ENCODE measurements at regions not wholly inside any gene's neighbourhood (a gene's known extent, or its start where the extent isn't known, plus 50 kb on each side); places are given as distances from the start of the nearest gene placed in this dataset.

GRCh38 chr2:83517727-83518368 is 941.2 kb downstream of the SUCLG1 start:
- no peak for DNase-seq

- DNase-seq: no peak
Observed at GRCh38 chr2:83516503-83516902, 942.6 kb downstream of the SUCLG1 start.

- no peak for DNase-seq
Observed at GRCh38 chr2:83487451-83487850, 971.6 kb downstream of the SUCLG1 start.

GRCh38 chr2:83481436-83481835 is 977.6 kb downstream of the SUCLG1 start:
- DNase-seq: no peak

- DNase-seq: no peak
Observed at GRCh38 chr2:83478037-83478436, 981.0 kb downstream of the SUCLG1 start.

- DNase-seq: no peak
Observed at GRCh38 chr2:83475371-83475770, 983.7 kb downstream of the SUCLG1 start.

GRCh38 chr2:83471655-83472054 is 987.4 kb downstream of the SUCLG1 start:
- no peak for DNase-seq

GRCh38 chr2:83470928-83471327 is 988.2 kb downstream of the SUCLG1 start:
- no peak for DNase-seq

GRCh38 chr2:83464444-83464843 is 994.6 kb downstream of the SUCLG1 start:
- DNase-seq: no peak

GRCh38 chr2:83462881-83463280 is 996.2 kb downstream of the SUCLG1 start:
- no peak for DNase-seq

- DNase-seq: no peak
Observed at GRCh38 chr2:83461135-83461534, 997.9 kb downstream of the SUCLG1 start.

- DNase-seq: no peak
Observed at GRCh38 chr2:83459456-83459855, 999.6 kb downstream of the SUCLG1 start.

- no peak for DNase-seq
Observed at GRCh38 chr2:83435989-83436388, 1023.1 kb downstream of the SUCLG1 start.

GRCh38 chr2:83420993-83421392 is 1038.1 kb downstream of the SUCLG1 start:
- DNase-seq: no peak

GRCh38 chr2:83394134-83394904 is 1064.8 kb downstream of the SUCLG1 start:
- DNase-seq: no peak

GRCh38 chr2:83388804-83389203 is 1070.3 kb downstream of the SUCLG1 start:
- peak in 1 of 3 donors; percentile 1 for DNase-seq

- DNase-seq: no peak
Observed at GRCh38 chr2:83386549-83386948, 1072.5 kb downstream of the SUCLG1 start.

GRCh38 chr2:83378921-83379320 is 1080.2 kb downstream of the SUCLG1 start:
- DNase-seq: no peak

- no peak for DNase-seq
Observed at GRCh38 chr2:83376731-83377130, 1082.3 kb downstream of the SUCLG1 start.

GRCh38 chr2:83370419-83370762 is 1088.7 kb downstream of the SUCLG1 start:
- DNase-seq: no peak

GRCh38 chr2:83369601-83370418 is 1089.3 kb downstream of the SUCLG1 start:
- DNase-seq: no peak

- no peak for DNase-seq
Observed at GRCh38 chr2:83368916-83369315, 1090.2 kb downstream of the SUCLG1 start.

- DNase-seq: no peak
Observed at GRCh38 chr2:83368461-83368860, 1090.6 kb downstream of the SUCLG1 start.

- DNase-seq: no peak
Observed at GRCh38 chr2:83365476-83365875, 1093.6 kb downstream of the SUCLG1 start.
